ENCODE measurements at regions not wholly inside any gene's neighbourhood (a gene's known extent, or its start where the extent isn't known, plus 50 kb on each side); places are given as distances from the start of the nearest gene placed in this dataset.

DNA sequence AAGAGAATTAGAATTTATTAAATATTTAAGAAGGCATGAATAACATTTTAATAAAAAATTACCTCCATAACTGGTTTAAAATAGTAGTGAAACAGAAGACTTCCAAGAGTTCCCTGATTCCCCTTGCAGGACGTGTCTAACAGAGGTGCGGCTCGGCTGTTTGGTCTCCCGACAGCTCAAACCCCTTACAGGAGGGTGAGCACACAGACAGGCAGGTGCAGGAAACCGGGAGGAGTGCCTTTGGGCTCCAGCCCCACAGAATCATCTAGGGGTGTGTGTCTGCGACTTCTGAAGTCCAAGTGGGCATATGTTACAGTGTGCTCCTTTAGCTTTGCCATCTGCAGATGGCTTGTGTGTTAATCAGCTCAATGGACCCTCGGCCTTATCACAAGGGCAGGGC is 88.1 kb upstream of the CCSER1 start:
- no peak for TF ChIP-seq EZH2 (IDR thresholded peaks at IDR 0.05; ENCODE audit: low read length, missing control alignments)
- TF ChIP-seq, protein P1, sequence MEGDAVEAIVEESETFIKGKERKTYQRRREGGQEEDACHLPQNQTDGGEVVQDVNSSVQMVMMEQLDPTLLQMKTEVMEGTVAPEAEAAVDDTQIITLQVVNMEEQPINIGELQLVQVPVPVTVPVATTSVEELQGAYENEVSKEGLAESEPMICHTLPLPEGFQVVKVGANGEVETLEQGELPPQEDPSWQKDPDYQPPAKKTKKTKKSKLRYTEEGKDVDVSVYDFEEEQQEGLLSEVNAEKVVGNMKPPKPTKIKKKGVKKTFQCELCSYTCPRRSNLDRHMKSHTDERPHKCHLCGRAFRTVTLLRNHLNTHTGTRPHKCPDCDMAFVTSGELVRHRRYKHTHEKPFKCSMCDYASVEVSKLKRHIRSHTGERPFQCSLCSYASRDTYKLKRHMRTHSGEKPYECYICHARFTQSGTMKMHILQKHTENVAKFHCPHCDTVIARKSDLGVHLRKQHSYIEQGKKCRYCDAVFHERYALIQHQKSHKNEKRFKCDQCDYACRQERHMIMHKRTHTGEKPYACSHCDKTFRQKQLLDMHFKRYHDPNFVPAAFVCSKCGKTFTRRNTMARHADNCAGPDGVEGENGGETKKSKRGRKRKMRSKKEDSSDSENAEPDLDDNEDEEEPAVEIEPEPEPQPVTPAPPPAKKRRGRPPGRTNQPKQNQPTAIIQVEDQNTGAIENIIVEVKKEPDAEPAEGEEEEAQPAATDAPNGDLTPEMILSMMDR (conservative IDR thresholded peaks at IDR 0.05 in 1 of 2, IDR thresholded peaks at IDR 0.05 in 1 of 2; ENCODE audit: low read depth in 1 of 2, low read length in 2 of 2): no peak
